ENCODE measurements at regions not wholly inside any gene's neighbourhood (a gene's known extent, or its start where the extent isn't known, plus 50 kb on each side); places are given as distances from the start of the nearest gene placed in this dataset.

DNA sequence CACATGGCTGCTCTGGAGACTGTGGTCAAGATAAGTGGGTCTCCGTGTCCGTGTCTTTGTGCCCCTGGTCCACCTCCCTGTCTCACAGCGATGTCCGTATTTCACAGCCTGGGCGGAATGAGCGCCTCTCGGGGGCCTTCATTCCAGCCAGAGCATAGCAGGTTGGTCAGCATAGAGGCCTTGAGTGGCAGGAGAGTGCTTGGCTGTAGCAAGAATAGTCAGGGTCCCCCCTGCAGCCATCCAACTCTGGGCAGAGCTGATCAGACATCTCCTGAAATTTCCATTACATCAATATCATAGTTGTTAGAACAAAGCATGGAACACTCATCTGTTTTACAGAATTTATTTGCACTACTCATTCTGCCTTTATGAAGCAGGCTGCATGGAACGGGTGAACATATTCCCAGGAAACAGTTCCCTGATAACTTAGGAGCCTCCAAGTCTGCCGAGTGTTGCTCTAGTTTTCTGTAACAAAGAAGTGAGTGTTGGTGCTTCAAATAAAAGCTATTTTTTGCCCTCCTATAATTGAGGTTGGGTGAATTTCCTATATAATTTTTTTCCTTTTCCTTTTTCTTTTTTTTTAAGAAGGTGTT is 255.3 kb downstream of the INHBA start:
- 26% methylated on average over 2 of the region's 9 CpGs for WGBS (ENCODE audit: missing lambda C conversion rate)
- TF ChIP-seq KDM5A (IDR thresholded peaks at IDR 0.05), result no peak
- no peak for TF ChIP-seq RFX5 (IDR thresholded peaks at IDR 0.05)
- TF ChIP-seq ZC3H11A (IDR thresholded peaks at IDR 0.05), result no peak
- TF ChIP-seq, protein P1, sequence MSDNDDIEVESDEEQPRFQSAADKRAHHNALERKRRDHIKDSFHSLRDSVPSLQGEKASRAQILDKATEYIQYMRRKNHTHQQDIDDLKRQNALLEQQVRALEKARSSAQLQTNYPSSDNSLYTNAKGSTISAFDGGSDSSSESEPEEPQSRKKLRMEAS (IDR thresholded peaks at IDR 0.05), result no peak
- TF ChIP-seq, protein P2, sequence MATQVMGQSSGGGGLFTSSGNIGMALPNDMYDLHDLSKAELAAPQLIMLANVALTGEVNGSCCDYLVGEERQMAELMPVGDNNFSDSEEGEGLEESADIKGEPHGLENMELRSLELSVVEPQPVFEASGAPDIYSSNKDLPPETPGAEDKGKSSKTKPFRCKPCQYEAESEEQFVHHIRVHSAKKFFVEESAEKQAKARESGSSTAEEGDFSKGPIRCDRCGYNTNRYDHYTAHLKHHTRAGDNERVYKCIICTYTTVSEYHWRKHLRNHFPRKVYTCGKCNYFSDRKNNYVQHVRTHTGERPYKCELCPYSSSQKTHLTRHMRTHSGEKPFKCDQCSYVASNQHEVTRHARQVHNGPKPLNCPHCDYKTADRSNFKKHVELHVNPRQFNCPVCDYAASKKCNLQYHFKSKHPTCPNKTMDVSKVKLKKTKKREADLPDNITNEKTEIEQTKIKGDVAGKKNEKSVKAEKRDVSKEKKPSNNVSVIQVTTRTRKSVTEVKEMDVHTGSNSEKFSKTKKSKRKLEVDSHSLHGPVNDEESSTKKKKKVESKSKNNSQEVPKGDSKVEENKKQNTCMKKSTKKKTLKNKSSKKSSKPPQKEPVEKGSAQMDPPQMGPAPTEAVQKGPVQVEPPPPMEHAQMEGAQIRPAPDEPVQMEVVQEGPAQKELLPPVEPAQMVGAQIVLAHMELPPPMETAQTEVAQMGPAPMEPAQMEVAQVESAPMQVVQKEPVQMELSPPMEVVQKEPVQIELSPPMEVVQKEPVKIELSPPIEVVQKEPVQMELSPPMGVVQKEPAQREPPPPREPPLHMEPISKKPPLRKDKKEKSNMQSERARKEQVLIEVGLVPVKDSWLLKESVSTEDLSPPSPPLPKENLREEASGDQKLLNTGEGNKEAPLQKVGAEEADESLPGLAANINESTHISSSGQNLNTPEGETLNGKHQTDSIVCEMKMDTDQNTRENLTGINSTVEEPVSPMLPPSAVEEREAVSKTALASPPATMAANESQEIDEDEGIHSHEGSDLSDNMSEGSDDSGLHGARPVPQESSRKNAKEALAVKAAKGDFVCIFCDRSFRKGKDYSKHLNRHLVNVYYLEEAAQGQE (IDR thresholded peaks at IDR 0.05), result no peak
- TF ChIP-seq SREBF2 (IDR thresholded peaks at IDR 0.05), result no peak
- no peak for TF ChIP-seq CEBPB (IDR thresholded peaks at IDR 0.05)
- no peak for TF ChIP-seq HOXB5 (CRISPR knock-in tag; IDR thresholded peaks at IDR 0.05)
- TF ChIP-seq CBX8 (IDR thresholded peaks at IDR 0.05), result no peak
- no peak for TF ChIP-seq JUN (IDR thresholded peaks at IDR 0.05)
- no peak for TF ChIP-seq NR3C1 (IDR thresholded peaks at IDR 0.05)
- TF ChIP-seq GATA3 (IDR thresholded peaks at IDR 0.05; ENCODE audit: borderline replicate concordance), result no peak
- TF ChIP-seq, protein P3, sequence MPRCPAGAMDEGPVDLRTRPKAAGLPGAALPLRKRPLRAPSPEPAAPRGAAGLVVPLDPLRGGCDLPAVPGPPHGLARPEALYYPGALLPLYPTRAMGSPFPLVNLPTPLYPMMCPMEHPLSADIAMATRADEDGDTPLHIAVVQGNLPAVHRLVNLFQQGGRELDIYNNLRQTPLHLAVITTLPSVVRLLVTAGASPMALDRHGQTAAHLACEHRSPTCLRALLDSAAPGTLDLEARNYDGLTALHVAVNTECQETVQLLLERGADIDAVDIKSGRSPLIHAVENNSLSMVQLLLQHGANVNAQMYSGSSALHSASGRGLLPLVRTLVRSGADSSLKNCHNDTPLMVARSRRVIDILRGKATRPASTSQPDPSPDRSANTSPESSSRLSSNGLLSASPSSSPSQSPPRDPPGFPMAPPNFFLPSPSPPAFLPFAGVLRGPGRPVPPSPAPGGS (IDR thresholded peaks at IDR 0.05), result no peak
- no peak for TF ChIP-seq HOXA7 (CRISPR knock-in tag; IDR thresholded peaks at IDR 0.05)
- no peak for TF ChIP-seq MAFK (IDR thresholded peaks at IDR 0.05; ENCODE audit: partially characterized antibody)
- TF ChIP-seq TP53 (CRISPR knock-in tag; IDR thresholded peaks at IDR 0.05), result no peak
- TF ChIP-seq, protein P4, sequence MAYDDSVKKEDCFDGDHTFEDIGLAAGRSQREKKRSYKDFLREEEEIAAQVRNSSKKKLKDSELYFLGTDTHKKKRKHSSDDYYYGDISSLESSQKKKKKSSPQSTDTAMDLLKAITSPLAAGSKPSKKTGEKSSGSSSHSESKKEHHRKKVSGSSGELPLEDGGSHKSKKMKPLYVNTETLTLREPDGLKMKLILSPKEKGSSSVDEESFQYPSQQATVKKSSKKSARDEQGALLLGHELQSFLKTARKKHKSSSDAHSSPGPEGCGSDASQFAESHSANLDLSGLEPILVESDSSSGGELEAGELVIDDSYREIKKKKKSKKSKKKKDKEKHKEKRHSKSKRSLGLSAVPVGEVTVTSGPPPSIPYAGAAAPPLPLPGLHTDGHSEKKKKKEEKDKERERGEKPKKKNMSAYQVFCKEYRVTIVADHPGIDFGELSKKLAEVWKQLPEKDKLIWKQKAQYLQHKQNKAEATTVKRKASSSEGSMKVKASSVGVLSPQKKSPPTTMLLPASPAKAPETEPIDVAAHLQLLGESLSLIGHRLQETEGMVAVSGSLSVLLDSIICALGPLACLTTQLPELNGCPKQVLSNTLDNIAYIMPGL (CRISPR knock-in tag; IDR thresholded peaks at IDR 0.05; ENCODE audit: borderline replicate concordance), result no peak
- no peak for TF ChIP-seq EHF (CRISPR knock-in tag; IDR thresholded peaks at IDR 0.05)
- no peak for TF ChIP-seq HOXB13 (CRISPR knock-in tag; IDR thresholded peaks at IDR 0.05; ENCODE audit: low read depth)
- no peak for TF ChIP-seq FOSL2 (IDR thresholded peaks at IDR 0.05)
- TF ChIP-seq FOSL2 (CRISPR knock-in tag; IDR thresholded peaks at IDR 0.05), result no peak
- H3K4me3 ChIP-seq, result no peak overlapping the region
- no peaks in the 10 kb centered on the region for H3K4me1 ChIP-seq
- H3K4me2 ChIP-seq, result no peak overlapping the region
- ChIA-PET CTCF (no interaction called here), POLR2A (no interaction called here)
- FAIRE-seq (no peak), ATAC-seq (no peak), DNase-seq (ENCODE audit: low read depth in 1 of 2, low spot score in 1 of 2) (no peak)
- no peak overlapping the region for H3K27ac ChIP-seq
- H3K9me3 ChIP-seq, result no peaks in the 10 kb centered on the region

DNA sequence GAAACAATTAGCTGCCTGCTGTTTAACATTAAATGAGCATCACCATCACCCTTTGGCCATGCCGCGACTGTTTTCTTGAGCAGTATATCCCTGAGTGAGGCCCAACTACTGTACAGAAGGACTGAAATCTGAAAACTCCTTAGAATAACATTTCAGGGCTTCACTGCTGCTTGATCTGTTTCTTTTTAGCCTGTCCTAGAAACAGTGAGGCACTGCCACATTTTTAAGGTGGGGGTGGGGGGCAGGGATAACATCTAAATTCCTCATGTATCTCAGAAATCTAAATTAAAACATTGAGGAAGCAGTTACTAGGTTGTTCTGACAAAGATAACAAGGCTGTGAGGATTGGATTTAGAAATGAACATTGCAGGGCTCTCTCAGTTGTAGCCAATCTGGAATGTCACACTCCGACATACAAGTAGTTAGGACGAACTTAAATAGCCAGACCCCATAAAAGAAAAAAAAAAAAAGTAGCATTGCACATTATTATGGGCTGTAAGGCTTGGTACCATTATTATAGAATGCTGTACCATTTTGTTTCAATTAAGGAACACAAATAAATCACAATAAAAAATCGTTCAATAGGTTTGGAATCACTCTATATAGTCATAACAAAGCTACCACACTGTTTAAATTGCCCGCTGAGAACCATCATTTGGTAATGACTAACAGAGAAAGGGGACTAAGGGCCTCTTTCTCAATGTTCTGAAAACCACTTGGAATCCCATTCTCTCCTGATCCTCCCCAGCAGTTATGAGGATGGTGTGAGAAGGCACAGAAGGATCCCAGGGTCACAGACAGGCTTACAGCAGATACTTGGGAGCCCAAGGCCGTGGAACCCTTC is 256.1 kb downstream of the INHBA start:
- Histone ChIP-seq H3K4me2 (no peak overlapping the region), H3K27ac (no peak overlapping the region), H3K4me3 (no peak overlapping the region), H3K9me3 (no peaks in the 10 kb centered on the region), H3K4me1 (no peaks in the 10 kb centered on the region)
- FAIRE-seq (no peak), ATAC-seq (no peak), DNase-seq (ENCODE audit: low read depth in 1 of 2, low spot score in 1 of 2) (no peak)
- WGBS (ENCODE audit: missing lambda C conversion rate), result 35% methylated on average over 7 of the region's 7 CpGs
- POLR2A ChIA-PET, result no interaction called here
- TF ChIP-seq CBX2 (IDR thresholded peaks at IDR 0.05; ENCODE audit: borderline replicate concordance, low read depth) (no peak), RFX5 (IDR thresholded peaks at IDR 0.05) (no peak), FOXS1 (CRISPR knock-in tag; IDR thresholded peaks at IDR 0.05) (no peak), SREBF2 (IDR thresholded peaks at IDR 0.05) (no peak), HOXB13 (CRISPR knock-in tag; IDR thresholded peaks at IDR 0.05; ENCODE audit: low read depth) (no peak), RCOR1 (IDR thresholded peaks at IDR 0.05; ENCODE audit: low read depth, low read length) (no peak), GATA3 (IDR thresholded peaks at IDR 0.05; ENCODE audit: borderline replicate concordance) (no peak), HOXB5 (CRISPR knock-in tag; IDR thresholded peaks at IDR 0.05) (no peak), CHD2 (IDR thresholded peaks at IDR 0.05; ENCODE audit: low read length, partially characterized antibody) (no peak), JUN (IDR thresholded peaks at IDR 0.05) (no peak), EP300 (IDR thresholded peaks at IDR 0.05) (no peak), SMC3 (IDR thresholded peaks at IDR 0.05) (no peak)
- TF ChIP-seq, protein P5, sequence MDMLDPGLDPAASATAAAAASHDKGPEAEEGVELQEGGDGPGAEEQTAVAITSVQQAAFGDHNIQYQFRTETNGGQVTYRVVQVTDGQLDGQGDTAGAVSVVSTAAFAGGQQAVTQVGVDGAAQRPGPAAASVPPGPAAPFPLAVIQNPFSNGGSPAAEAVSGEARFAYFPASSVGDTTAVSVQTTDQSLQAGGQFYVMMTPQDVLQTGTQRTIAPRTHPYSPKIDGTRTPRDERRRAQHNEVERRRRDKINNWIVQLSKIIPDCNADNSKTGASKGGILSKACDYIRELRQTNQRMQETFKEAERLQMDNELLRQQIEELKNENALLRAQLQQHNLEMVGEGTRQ (IDR thresholded peaks at IDR 0.05), result no peak
- TF ChIP-seq, protein P3 (IDR thresholded peaks at IDR 0.05), result no peak
- CTCF ChIA-PET, result no interaction called here

All from A549 (cell line).